VCaP (cell line): ENCODE measurements at regions not wholly inside any gene's neighbourhood (a gene's known extent, or its start where the extent isn't known, plus 50 kb on each side); places are given as distances from the start of the nearest gene placed in this dataset.
"Not testable (repeated sequence)": the region's sequence is repeated elsewhere in the genome, so short reads cannot be mapped to it uniquely, and the experiment has no call there.

ENCODE experiments used
- H3K27ac ChIP-seq: fragments of 450-650 bp; 2 replicates; pipeline ENCODE4 v1.5.1; 2017
- CTCF ChIP-seq: fragments of 450-650 bp; conservative IDR thresholded peaks from 2 replicates; pipeline ENCODE4 v1.5.1; 2017; ENCODE audit warnings: mild to moderate bottlenecking, moderate library complexity

GRCh38 chr11:134727204-134727603 is 315.2 kb upstream of the B3GAT1 start:
- H3K27ac ChIP-seq = no peak overlapping the region
- no peak for TF ChIP-seq CTCF

DNA sequence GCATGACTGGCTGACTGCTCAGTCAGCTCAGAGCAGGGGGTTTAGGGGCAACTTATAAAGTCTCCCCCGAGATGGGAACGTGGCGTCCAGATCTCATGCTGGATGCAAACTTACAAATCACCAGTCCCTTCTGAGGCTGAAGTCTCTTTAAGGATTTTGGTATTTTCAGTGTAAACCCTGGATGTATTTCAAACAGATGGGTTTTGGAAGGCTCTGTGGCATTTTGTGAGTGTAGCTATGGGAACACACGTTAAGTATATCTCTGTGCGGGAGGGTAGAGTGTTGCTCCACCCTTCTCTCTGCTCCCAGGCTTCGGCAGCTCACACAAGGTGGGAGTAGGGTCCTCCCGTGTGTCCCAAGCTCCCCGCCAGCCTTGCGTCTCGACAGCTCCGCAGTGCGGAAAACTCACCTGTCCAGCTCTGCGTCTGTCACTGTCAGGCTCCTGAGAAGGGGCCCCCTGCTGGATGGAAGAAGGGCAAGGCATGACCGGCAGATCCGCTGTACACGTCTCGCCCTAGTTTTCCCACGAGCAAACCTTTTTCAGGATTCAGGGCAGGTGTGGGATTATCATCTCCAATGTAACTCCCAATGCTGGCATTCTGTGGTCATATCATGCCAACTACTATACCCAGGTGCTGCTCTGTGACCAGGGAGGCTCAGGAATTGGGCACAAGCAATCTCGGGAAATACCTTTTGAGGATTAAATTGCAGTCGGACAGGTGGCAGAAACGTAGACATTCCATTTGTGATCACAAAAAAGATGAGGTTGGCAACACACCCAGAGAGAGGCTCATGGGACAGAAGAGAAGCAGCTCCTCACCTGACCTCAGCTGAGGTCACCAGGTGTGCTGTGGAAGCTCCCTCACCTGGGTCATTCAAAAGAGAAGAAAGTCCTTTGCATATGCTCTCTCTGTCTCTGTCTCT is 313.9 kb upstream of the B3GAT1 start:
- no peak overlapping the region for H3K27ac ChIP-seq
- TF ChIP-seq CTCF = peak; percentile 44

DNA sequence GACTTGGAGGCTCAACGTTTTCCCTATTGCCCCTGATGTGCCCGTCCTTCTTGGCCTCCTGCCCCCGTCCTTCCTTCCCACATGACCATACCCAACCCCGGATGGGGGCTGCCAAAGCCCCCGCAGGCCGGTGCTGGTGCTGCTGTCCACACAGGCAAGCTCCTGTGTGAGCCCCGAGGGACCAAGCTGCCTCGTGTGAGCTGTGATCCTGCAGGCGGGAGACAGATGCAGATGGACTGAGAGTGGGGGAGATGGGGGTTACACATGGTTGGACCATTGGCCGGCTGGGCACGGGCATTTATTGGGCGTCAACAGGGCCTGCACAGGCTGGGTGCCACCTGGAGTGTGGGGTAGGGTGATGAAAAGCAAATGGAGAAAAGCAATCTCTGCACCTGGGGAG is 313.2 kb upstream of the B3GAT1 start:
- no peak for TF ChIP-seq CTCF
- no peak overlapping the region; the same call in 1 of the 2 replicates for H3K27ac ChIP-seq

GRCh38 chr11:134724779-134725140 is 312.7 kb upstream of the B3GAT1 start:
- no peak for TF ChIP-seq CTCF
- no peak overlapping the region for H3K27ac ChIP-seq

GRCh38 chr11:134724106-134724778 is 312.2 kb upstream of the B3GAT1 start:
- H3K27ac ChIP-seq = no peak overlapping the region
- no peak for TF ChIP-seq CTCF

- not testable (repeated sequence) for H3K27ac ChIP-seq
Measured at GRCh38 chr11:134720691-134721070, 308.6 kb upstream of the B3GAT1 start.

- not testable (repeated sequence) for H3K27ac ChIP-seq
Measured at GRCh38 chr11:134719940-134720690, 308.1 kb upstream of the B3GAT1 start.

GRCh38 chr11:134719397-134719796 is 307.4 kb upstream of the B3GAT1 start:
- no peak overlapping the region for H3K27ac ChIP-seq
- TF ChIP-seq CTCF = no peak
